ENCODE measurements at regions not wholly inside any gene's neighbourhood (a gene's known extent, or its start where the extent isn't known, plus 50 kb on each side); places are given as distances from the start of the nearest gene placed in this dataset.

DNA sequence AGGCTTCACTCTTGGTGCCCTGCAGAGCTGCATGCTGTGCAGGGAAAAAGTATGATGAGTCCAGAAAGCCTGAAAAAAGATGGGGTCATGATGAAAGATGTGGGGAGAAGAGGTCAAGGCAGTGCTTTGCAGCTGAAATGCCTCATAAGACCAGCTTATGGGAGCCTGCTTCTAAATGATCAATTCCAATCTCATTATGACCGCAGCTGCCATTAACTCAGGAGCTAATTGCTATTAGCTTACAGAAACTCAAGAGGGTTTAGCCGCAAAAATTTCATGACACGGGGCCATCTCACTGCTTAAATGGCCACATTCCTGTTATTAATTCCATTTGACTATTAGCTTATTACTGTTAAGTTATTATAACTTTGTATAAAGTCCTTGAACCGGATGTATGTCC is 502.9 kb upstream of the ZMIZ1 start:
- Histone ChIP-seq H3K4me1 (ENCODE audit: control insufficient read depth in 3 of 3, insufficient read depth in 3 of 3, low read length in 3 of 3) (no peaks in the 10 kb centered on the region), H3K9ac (ENCODE audit: low read depth in 1 of 3, low read length in 3 of 3) (no peak overlapping the region), H3K4me3 (ENCODE audit: low read length in 3 of 3) (no peak overlapping the region), H3K36me3 (ENCODE audit: control insufficient read depth in 3 of 3, insufficient read depth in 3 of 3, low read length in 3 of 3) (no peaks in the 10 kb centered on the region), H3K27me3 (ENCODE audit: control insufficient read depth in 3 of 3, insufficient read depth in 3 of 3, low read length in 3 of 3) (no peaks in the 10 kb centered on the region), H3K27ac (ENCODE audit: low read depth, low read length) (no peak overlapping the region), H3K9me3 (ENCODE audit: control insufficient read depth in 3 of 3, low read length in 3 of 3) (no peaks in the 10 kb centered on the region)

DNA sequence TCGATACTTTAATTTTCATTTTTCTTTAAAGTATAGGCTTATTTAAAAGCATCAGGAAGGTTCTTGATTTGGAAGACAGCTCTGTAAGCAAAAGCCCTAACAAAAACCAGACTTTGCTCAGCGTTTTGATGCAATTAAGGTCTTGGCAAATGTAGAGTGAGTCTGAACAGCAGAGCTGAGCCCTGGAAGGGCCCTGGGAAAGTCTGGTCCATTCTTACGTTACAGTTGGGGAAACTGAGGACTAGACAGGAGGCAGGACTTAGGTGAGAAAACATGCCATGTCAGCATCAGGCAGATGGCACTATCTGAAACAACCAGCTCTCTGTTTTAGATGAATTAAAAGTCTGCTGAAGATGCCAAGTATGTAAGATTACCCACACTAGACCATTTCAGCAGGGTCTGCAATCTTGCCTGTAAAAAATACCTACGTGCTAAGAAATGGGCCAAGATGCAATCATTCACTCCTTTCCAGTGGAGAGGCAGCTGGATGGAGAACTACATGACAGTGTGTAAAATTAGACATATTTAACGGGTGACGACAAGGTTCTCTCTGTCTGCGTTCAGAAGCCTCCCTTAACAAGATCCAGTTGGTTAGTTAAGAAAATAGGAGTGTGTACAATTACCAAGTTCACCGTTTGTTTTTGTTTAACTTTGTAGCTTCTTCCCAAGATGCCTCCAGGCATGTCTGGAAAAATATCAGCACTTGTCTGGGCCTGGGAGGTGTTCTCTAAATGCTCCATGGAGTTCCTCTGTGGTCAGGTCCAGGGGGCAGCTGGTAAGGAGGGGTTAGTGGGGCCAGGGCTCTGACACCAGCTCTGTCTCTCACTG is 502.3 kb upstream of the ZMIZ1 start:
- no peaks in the 10 kb centered on the region for H3K36me3 ChIP-seq (ENCODE audit: control insufficient read depth in 3 of 3, insufficient read depth in 3 of 3, low read length in 3 of 3)
- H3K4me3 ChIP-seq (ENCODE audit: low read length in 3 of 3), result no peak overlapping the region
- no peaks in the 10 kb centered on the region for H3K27me3 ChIP-seq (ENCODE audit: control insufficient read depth in 3 of 3, insufficient read depth in 3 of 3, low read length in 3 of 3)
- H3K9me3 ChIP-seq (ENCODE audit: control insufficient read depth in 3 of 3, low read length in 3 of 3), result no peaks in the 10 kb centered on the region
- no peak overlapping the region for H3K9ac ChIP-seq (ENCODE audit: low read depth in 1 of 3, low read length in 3 of 3)
- no peaks in the 10 kb centered on the region for H3K4me1 ChIP-seq (ENCODE audit: control insufficient read depth in 3 of 3, insufficient read depth in 3 of 3, low read length in 3 of 3)
- H3K27ac ChIP-seq (ENCODE audit: low read depth, low read length), result no peak overlapping the region

DNA sequence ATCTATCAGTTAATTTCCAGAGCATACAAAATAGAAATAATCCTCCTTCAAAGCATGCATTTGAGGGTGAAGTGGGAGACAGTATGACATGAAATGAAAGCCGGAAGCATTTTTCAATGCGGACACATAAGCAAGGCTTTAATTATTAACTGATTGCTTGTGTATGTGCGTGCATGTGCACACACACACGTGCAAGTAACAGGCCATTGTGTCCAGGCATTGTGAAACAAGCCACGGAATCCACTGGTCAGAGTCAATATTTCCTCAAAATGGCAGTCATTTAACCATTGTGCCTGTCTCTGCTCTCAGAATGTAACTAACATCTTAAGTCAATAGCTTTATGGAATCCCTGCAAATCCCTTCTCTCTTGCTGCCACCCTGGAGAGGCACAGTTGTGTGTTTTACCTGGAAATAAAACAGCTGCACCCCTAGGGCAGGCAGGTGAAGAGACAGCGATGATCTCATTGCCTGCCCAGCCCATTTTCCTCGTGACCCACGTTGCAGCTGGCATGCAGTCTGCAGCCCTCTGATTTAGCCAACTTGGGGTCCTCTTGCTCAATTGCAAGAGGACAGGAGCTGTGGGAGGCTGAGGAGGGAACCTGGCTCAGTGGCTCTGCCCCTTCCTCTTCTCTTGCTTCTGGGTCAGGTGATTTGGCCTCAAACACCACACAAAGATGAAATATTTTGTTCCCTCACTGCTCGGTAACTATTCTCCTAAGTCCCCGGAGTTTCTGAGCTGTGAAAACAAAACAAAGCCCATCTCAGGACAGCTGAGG is 500.9 kb upstream of the ZMIZ1 start:
- H3K27me3 ChIP-seq (ENCODE audit: control insufficient read depth in 3 of 3, insufficient read depth in 3 of 3, low read length in 3 of 3), result no peaks in the 10 kb centered on the region
- no peaks in the 10 kb centered on the region for H3K36me3 ChIP-seq (ENCODE audit: control insufficient read depth in 3 of 3, insufficient read depth in 3 of 3, low read length in 3 of 3)
- peaks cover 0 to 3% (median 0%) of the 10 kb centered on the region in 3 donors for H3K4me1 ChIP-seq (ENCODE audit: control insufficient read depth in 3 of 3, insufficient read depth in 3 of 3, low read length in 3 of 3)
- H3K4me3 ChIP-seq (ENCODE audit: low read length in 3 of 3), result no peak overlapping the region
- no peaks in the 10 kb centered on the region for H3K9me3 ChIP-seq (ENCODE audit: control insufficient read depth in 3 of 3, low read length in 3 of 3)
- H3K9ac ChIP-seq (ENCODE audit: low read depth in 1 of 3, low read length in 3 of 3), result no peak overlapping the region
- no peak overlapping the region for H3K27ac ChIP-seq (ENCODE audit: low read depth, low read length)

DNA sequence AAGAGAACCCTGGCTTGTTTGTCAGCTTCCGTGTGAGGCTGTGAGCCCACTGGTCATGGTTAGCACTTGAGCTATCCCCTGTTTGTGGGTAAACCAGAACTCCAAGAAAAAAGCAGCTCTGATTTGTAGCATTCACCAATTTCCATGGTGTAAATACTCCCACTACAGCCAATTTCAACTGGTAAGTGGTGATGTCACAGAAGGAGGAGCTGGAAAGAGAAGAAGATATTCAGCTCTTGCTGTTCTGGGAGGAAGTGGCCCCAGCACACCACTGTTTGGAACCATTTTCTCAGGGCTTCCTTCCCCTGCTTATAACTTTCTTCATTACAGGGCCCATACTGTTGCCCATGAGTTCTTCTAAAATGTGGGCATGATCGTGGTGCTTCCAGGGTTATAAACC is 500.1 kb upstream of the ZMIZ1 start:
- Histone ChIP-seq H3K4me1 (ENCODE audit: control insufficient read depth in 3 of 3, insufficient read depth in 3 of 3, low read length in 3 of 3) (peaks cover 0 to 3% (median 0%) of the 10 kb centered on the region in 3 donors), H3K9ac (ENCODE audit: low read depth in 1 of 3, low read length in 3 of 3) (no peak overlapping the region), H3K4me3 (ENCODE audit: low read length in 3 of 3) (no peak overlapping the region), H3K9me3 (ENCODE audit: control insufficient read depth in 3 of 3, low read length in 3 of 3) (no peaks in the 10 kb centered on the region), H3K27ac (ENCODE audit: low read depth, low read length) (no peak overlapping the region), H3K27me3 (ENCODE audit: control insufficient read depth in 3 of 3, insufficient read depth in 3 of 3, low read length in 3 of 3) (no peaks in the 10 kb centered on the region), H3K36me3 (ENCODE audit: control insufficient read depth in 3 of 3, insufficient read depth in 3 of 3, low read length in 3 of 3) (no peaks in the 10 kb centered on the region)

DNA sequence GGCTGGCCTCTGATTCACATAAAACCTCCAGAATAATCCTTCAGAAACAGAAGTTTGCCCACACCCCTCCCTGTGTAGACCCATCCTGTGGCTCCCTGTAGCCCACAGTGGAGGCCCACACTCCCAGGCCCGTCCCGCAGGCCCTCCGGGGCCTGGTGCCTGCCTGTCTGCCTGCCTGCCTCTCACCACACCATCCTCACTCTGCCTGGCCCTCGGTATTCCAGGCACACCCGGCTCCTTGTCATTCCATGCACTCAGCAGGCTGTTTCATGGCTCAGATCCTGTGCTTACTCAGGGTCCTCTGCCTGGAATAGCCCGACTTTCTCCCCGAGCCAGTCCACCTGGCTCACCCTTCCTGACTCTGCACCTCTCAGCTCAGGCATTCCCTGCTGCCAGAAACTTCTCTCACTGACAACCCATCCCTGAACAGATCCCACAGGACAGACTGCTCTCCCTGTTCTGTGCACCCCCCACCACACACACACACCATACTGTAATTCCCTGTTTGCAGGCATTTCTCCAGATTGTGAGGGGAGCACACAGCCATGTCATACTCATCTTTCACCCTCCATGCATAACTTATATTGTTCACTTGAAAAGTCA is 498.0 kb upstream of the ZMIZ1 start:
- Histone ChIP-seq H3K27me3 (ENCODE audit: control insufficient read depth in 3 of 3, insufficient read depth in 3 of 3, low read length in 3 of 3) (no peaks in the 10 kb centered on the region), H3K27ac (ENCODE audit: low read depth, low read length) (no peak overlapping the region), H3K9me3 (ENCODE audit: control insufficient read depth in 3 of 3, low read length in 3 of 3) (no peaks in the 10 kb centered on the region), H3K4me3 (ENCODE audit: low read length in 3 of 3) (no peak overlapping the region), H3K9ac (ENCODE audit: low read depth in 1 of 3, low read length in 3 of 3) (no peak overlapping the region), H3K4me1 (ENCODE audit: control insufficient read depth in 3 of 3, insufficient read depth in 3 of 3, low read length in 3 of 3) (peaks cover 0 to 5% (median 3%) of the 10 kb centered on the region in 3 donors), H3K36me3 (ENCODE audit: control insufficient read depth in 3 of 3, insufficient read depth in 3 of 3, low read length in 3 of 3) (no peaks in the 10 kb centered on the region)

GRCh38 chr10:78571286-78571685 is 497.5 kb upstream of the ZMIZ1 start:
- Histone ChIP-seq H3K4me3 (ENCODE audit: low read length in 3 of 3) (no peak overlapping the region), H3K36me3 (ENCODE audit: control insufficient read depth in 3 of 3, insufficient read depth in 3 of 3, low read length in 3 of 3) (no peaks in the 10 kb centered on the region), H3K9ac (ENCODE audit: low read depth in 1 of 3, low read length in 3 of 3) (no peak overlapping the region), H3K9me3 (ENCODE audit: control insufficient read depth in 3 of 3, low read length in 3 of 3) (no peaks in the 10 kb centered on the region), H3K27ac (ENCODE audit: low read depth, low read length) (no peak overlapping the region), H3K27me3 (ENCODE audit: control insufficient read depth in 3 of 3, insufficient read depth in 3 of 3, low read length in 3 of 3) (no peaks in the 10 kb centered on the region), H3K4me1 (ENCODE audit: control insufficient read depth in 3 of 3, insufficient read depth in 3 of 3, low read length in 3 of 3) (peaks cover 0 to 5% (median 3%) of the 10 kb centered on the region in 3 donors)

- H3K4me1 ChIP-seq (ENCODE audit: control insufficient read depth in 3 of 3, insufficient read depth in 3 of 3, low read length in 3 of 3), result peaks cover 0 to 5% (median 3%) of the 10 kb centered on the region in 3 donors
- H3K4me3 ChIP-seq (ENCODE audit: low read length in 3 of 3), result no peak overlapping the region
- H3K9me3 ChIP-seq (ENCODE audit: control insufficient read depth in 3 of 3, low read length in 3 of 3), result no peaks in the 10 kb centered on the region
- no peaks in the 10 kb centered on the region for H3K36me3 ChIP-seq (ENCODE audit: control insufficient read depth in 3 of 3, insufficient read depth in 3 of 3, low read length in 3 of 3)
- no peak overlapping the region for H3K27ac ChIP-seq (ENCODE audit: low read depth, low read length)
- no peak overlapping the region for H3K9ac ChIP-seq (ENCODE audit: low read depth in 1 of 3, low read length in 3 of 3)
- H3K27me3 ChIP-seq (ENCODE audit: control insufficient read depth in 3 of 3, insufficient read depth in 3 of 3, low read length in 3 of 3), result no peaks in the 10 kb centered on the region
Measured at GRCh38 chr10:78571891-78572290, 496.9 kb upstream of the ZMIZ1 start.

DNA sequence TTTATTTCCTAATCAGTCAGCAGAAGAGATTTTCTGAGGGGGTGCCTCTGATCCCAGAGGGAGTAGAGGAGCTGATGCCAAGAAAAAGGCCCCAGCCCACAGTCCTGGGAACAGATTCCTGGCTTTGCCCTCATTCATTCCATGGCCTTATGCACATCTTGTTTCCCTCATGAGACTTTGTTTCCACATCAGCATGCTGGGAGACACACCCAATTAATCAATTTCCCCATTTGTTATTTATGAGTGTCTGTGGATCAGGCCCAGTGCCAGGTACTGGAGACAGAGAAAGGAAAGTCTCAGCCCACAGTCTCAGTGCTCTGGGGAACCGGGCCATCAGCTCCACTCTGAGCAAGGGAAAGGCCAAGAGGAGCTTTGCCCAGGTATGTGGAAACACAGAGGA is 496.2 kb upstream of the ZMIZ1 start:
- Histone ChIP-seq H3K27me3 (ENCODE audit: control insufficient read depth in 3 of 3, insufficient read depth in 3 of 3, low read length in 3 of 3) (no peaks in the 10 kb centered on the region), H3K36me3 (ENCODE audit: control insufficient read depth in 3 of 3, insufficient read depth in 3 of 3, low read length in 3 of 3) (no peaks in the 10 kb centered on the region), H3K4me3 (ENCODE audit: low read length in 3 of 3) (no peak overlapping the region), H3K9ac (ENCODE audit: low read depth in 1 of 3, low read length in 3 of 3) (no peak overlapping the region), H3K9me3 (ENCODE audit: control insufficient read depth in 3 of 3, low read length in 3 of 3) (no peaks in the 10 kb centered on the region), H3K4me1 (ENCODE audit: control insufficient read depth in 3 of 3, insufficient read depth in 3 of 3, low read length in 3 of 3) (peaks cover 0 to 5% (median 3%) of the 10 kb centered on the region in 3 donors), H3K27ac (ENCODE audit: low read depth, low read length) (no peak overlapping the region)

DNA sequence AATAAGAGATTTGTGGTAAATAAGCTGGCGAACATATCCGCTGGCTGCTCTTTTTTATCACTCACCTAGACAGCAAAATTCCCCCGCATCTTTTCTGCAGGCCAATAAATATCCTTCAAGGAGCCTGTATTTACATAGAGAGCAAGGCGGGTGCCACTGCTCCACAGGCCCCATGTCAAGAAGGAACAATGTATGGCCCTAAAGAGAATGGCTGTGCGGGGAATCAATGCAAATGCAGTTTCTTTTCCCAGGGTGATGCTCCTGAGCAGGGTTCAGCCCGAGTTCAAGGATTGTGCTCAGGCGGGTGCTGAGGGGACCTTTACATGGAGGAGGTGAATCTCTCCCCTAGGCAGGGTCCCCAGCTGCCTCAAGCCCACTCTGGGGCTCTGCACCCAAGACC is 494.2 kb upstream of the ZMIZ1 start:
- Histone ChIP-seq H3K27me3 (ENCODE audit: control insufficient read depth in 3 of 3, insufficient read depth in 3 of 3, low read length in 3 of 3) (no peaks in the 10 kb centered on the region), H3K4me3 (ENCODE audit: low read length in 3 of 3) (no peak overlapping the region), H3K4me1 (ENCODE audit: control insufficient read depth in 3 of 3, insufficient read depth in 3 of 3, low read length in 3 of 3) (peaks cover 0 to 5% (median 3%) of the 10 kb centered on the region in 3 donors), H3K36me3 (ENCODE audit: control insufficient read depth in 3 of 3, insufficient read depth in 3 of 3, low read length in 3 of 3) (no peaks in the 10 kb centered on the region), H3K9ac (ENCODE audit: low read depth in 1 of 3, low read length in 3 of 3) (no peak overlapping the region), H3K27ac (ENCODE audit: low read depth, low read length) (no peak overlapping the region), H3K9me3 (ENCODE audit: control insufficient read depth in 3 of 3, low read length in 3 of 3) (no peaks in the 10 kb centered on the region)

DNA sequence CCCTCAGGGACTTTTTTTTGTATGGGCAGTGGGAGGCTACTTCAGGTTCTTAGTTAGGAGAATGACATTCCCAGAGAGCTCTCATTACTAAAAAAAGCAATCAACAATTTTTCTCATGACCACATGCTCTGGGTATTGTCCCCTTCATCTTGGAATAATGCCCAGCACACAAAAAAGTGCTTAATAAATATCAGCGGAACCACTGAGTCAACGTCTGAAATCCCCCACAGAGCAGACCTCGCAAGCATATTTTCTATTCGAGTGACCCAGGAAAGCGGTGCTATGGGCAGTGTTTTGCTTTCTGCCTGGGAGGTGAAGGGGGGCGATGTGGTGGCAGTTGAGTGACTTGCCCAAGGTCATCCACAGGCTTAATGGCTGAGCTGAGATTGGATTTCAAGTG is 493.4 kb upstream of the ZMIZ1 start:
- Histone ChIP-seq H3K27ac (ENCODE audit: low read depth, low read length) (no peak overlapping the region), H3K4me1 (ENCODE audit: control insufficient read depth in 3 of 3, insufficient read depth in 3 of 3, low read length in 3 of 3) (peaks cover 0 to 5% (median 3%) of the 10 kb centered on the region in 3 donors), H3K36me3 (ENCODE audit: control insufficient read depth in 3 of 3, insufficient read depth in 3 of 3, low read length in 3 of 3) (no peaks in the 10 kb centered on the region), H3K9me3 (ENCODE audit: control insufficient read depth in 3 of 3, low read length in 3 of 3) (no peaks in the 10 kb centered on the region), H3K4me3 (ENCODE audit: low read length in 3 of 3) (no peak overlapping the region), H3K27me3 (ENCODE audit: control insufficient read depth in 3 of 3, insufficient read depth in 3 of 3, low read length in 3 of 3) (no peaks in the 10 kb centered on the region), H3K9ac (ENCODE audit: low read depth in 1 of 3, low read length in 3 of 3) (no peak overlapping the region)
